CD1c-positive myeloid dendritic cell (primary cell): ENCODE measurements at regions not wholly inside any gene's neighbourhood (a gene's known extent, or its start where the extent isn't known, plus 50 kb on each side); places are given as distances from the start of the nearest gene placed in this dataset.

ENCODE experiments used
- DNase-seq: peaks from one replicate; pipeline ENCODE4 v3.0.0-alpha.2; 2016; ENCODE audit errors: extremely low spot score

DNA sequence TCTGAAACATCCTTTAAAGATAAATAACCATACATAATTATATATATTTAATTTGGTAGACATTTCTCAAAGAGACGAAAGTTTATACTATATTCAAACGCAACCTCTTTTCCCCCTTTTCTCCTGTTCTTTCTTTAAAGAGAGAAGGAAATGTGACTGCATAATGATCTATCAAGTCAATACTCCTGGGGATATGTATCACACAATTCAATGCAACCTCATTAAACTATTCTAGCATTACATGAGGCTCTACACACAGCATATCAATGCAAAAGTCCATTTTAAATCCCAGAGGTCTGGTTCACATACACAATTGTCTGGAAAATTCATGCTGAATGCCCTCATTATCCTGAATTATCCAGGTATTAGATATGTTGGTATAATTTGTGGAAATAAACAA lies 330.7 kb downstream of the LMX1A start:
- no peak for DNase-seq

DNA sequence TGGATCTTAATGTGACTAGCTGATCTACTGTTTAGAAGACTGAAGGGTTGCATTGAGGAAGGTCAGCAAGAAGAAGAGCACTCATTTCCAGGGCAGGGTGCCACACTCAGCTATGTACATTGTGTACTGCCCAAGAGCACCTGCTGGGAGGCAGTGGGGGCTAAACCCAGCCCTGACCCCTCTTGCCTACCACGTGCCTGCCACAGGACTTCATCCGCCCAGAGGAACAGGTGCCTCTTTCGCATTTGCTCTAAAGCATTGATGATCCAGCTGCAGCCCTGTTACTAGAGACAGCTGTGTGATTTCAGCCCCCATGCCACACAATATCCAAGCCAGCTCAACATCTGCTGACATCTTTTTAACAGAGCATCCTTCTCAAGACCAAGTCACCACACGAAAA lies 341.8 kb downstream of the LMX1A start:
- no peak for DNase-seq

DNA sequence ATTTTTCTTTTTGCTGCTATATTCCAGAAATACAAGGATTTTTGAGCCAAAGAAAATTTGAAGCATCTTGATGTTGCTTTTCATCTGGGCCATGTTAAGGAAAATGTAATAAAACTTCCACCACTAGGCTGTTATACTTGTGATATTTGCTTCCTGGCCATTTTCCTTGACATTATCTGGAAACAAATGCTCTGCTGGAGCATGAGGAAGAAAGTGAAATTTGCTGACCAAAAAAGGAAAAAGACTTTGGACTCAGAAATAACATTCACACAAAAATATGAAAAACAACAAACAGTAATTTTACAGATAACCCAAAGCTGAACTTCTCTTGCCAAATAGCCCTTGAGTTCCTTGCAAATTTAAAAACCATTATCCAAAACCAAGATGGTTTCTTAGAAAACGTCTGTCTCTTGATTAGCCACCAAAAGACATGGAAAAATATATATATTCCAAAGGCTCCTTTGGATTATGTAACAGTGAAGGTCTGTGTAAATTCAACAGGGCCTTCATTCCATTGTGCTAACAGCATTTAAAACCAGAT lies 344.5 kb downstream of the LMX1A start:
- no peak for DNase-seq

DNA sequence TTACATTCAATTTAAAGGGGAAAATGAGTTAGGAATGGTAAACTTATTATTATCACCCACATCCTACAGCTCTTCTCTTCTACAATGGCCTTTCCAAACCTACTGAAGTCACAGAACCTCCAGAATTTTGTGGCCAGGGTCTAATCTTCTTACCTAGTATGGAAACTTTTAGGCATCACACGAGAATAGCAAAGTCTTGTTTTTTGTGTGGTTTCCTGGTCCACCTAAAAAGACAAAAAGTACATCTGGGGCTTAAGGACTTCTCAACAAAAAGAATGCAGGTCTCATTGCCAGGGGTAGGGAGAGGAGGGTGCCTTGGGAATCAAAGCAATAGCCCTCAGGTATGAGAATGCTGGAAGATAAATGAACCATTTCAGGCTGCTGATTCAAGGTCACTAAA lies 345.3 kb downstream of the LMX1A start:
- no peak for DNase-seq

DNA sequence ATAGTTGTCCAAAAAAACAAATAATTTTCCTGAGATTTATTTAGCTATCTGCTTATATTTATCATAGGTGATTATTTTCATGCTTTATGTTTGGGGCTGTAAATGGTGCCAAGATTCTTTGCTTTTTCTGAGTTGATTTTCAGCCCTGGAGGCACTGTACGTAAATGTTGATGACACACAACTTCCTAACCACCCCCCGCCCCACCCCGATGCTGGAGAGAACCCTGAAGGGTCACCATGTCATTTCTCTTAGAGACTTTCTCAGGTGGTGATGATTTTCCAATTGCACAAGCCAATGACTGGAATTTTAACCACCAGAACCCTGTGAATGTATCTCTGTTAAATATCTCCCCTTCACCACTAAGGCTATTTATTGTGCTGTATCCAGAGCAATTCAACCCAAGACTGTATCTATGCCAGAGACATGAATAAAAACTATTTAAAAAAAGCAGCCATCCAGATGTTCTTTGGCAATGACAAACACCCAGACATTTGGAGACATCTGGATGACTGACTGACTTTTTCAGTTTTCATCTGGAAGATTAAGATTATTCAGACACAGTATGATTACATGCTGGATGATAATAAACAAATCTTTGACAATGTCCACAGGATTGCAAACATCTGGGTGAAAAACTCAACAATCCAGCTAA lies 346.0 kb downstream of the LMX1A start:
- no peak for DNase-seq

DNA sequence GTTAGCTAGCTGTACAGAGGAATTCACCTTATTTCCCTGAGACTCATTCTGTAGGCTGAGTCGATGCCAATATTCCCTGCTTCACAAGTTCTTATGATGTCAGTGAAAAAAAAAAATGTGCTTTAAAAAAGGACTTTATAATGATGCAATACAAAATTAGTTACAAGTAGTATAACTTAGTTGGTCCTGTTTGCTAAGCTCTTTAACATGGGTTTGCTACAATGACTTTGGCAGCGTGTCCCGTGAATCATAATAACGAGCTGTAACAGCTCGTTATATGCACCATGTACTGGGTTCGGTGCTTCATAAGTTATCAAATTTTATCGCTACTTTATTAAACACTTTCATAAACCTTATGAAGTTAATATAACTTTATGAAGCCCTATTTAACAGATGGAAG lies 349.7 kb downstream of the LMX1A start:
- no peak for DNase-seq

DNA sequence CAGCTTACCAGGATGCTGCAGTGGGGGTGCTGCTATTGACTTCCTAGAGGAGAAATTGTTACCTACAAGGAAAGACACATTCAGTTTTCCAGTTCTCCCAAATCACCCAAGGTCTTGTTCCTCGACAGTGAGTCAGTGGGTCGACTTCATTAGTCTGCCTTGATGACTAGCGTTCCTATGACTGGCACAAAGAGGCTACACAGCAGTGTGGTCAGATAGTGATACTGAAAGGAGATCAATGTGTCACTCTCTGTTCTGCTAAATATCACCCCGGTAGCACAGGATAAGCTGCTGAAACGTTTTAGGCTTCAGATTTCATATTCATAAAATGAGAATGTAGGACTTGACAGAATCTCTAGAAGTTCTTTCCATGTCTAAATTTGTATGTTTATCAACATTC lies 357.4 kb downstream of the LMX1A start:
- no peak for DNase-seq

DNA sequence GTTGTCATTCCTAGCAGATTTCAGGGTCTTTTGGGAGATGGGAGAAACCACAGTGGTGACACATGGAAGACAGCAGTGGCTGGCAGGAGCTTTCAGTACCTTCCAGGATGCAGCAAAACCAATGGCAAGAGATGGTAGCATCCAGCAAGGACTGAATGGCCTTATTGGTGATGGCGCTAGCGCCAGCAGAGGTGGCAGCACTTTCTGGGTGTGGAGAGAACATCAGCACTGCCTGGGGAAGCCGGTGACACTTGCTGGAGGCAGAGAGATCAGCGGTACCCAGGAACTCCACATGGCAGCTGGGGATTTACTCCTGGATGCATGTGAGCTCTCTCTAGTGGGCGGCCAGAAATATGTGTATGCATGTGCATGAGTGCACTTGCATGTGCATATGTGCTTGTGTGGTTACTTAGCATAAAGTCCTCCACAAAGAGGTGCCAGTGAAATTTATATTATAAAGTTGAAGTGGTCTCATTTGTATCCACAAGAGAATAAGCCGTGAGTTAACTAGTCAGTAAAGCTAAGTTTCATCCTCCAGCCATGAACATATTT lies 364.7 kb downstream of the LMX1A start:
- no peak for DNase-seq

DNA sequence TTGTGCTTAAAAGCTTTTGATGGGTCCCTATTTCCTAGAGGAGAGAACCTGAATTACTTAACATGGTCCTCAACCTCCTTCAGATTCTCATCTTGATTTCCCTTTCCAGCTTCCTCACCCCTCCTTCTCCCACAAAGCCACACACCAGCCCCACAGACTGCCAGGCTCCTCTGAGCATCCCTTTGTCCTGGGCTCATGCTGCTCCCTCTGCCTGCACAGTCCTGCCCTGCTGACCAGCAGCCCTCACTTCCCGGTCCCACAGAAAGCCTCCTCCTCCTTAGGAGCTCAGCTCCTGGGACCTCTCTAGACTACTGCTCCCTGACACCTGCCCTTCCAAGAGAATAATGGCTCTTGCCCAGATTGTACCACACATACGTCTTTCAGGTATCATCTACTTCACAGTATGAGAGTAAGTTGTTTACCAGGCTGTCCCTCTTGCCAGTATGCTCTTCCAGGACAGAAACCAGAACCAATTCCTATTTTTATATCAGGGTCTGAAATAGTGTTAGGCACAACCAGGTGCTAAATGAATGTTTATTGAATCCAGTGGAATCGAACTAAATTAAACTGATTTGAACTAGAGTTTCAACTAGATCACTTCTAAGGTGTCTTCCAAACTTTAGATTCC lies 373.4 kb downstream of the LMX1A start:
- DNase-seq = no peak

DNA sequence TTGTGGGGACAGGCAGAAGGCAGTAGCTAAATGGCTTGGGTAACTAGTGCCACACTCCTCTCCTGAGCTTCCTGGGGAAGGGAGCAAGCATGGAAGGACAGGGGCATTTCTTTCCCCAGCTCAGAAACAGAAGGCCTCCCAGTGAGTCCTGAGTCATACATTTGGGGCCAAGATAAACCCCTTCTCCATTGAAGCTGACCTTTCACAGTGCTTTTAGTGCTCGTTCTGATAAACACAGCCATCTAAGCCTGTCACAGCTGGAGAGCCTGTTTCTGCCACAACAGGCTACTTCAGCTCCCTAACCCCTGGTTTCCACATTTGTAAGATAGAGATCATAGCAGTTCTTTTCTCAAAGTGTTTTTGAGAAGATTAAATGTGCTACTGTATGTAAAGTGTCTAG lies 374.0 kb downstream of the LMX1A start:
- DNase-seq = no peak

DNA sequence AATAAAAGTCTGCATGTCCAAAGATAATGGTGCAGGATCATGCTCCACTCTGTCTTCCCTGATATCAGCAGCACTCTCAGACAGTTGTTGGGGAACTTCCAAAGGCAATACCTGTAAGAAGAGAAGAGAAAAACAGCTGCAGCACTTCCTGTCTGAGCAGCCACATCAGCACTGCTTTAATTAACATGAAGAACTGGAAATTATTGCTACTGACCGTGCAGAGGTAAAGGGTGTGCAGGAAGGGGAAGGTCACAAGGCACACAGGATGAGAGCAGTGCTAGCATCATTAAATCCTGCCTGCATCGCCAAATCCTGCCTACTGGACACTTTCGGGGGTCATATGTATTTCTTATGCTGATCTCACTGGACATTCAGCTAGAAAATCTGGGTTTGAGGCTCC lies 379.0 kb downstream of the LMX1A start:
- DNase-seq = no peak

DNA sequence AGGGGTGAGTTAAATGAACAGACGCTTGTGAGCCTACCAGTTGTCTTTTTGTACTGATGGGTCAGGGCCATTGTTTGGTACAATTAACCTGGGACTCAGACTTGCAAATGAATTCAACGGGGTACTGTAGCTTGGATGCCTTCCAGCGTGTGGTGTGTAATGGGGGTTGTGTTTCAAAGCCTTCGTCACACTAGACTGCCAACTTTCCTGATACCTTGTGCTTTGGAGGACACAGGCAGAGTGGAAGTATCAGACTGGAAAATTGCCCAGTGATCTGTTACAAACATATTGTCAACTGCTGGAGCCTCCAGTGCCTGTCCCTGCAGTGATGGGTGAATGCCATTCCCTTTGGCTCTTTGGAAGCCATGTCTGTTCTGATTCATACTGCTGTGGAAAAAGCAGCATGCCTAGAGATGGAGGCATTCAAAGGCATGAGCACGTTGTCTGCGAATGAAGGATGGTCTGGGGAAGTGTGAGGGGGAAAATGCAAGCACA lies 384.5 kb downstream of the LMX1A start:
- no peak for DNase-seq

DNA sequence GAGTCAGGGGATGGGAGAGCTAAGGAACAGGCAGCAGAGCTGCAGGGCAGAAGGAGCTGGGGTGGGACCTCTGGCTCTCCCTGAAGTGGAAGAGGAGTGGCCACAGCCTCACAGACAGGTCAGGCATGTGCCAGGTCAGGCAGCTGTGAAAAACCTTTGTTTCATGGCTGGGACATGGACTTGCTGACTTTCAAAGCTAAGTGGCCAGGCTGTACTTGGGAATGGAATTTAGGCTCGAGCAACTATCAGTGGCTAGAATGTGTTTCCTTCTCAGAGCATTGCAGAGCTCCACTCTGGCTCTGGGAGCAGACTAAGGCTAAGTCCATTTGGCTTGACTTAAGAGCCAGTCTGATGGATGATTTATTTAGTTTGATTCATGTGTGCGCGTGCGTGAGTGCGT lies 385.1 kb downstream of the LMX1A start:
- DNase-seq = no peak

DNA sequence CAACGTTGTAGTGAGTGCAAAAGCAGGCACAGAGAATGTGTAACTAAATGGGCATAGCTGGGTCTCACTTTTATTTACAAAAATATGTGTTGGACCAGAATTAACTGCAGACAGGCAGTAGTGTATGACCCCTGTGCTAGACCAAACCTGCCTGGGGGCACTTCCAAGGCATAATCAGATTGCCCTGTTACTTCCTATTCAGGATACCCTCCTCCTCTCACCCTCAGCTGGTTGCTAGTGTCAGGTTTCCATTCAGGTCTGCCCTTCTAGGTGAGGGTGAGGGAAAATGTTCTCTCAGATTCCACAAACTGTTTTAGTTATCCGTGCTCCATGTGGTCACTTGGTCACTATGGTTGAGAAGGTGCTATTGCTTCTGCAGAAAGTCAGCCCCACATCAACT lies 387.3 kb downstream of the LMX1A start:
- DNase-seq = no peak

DNA sequence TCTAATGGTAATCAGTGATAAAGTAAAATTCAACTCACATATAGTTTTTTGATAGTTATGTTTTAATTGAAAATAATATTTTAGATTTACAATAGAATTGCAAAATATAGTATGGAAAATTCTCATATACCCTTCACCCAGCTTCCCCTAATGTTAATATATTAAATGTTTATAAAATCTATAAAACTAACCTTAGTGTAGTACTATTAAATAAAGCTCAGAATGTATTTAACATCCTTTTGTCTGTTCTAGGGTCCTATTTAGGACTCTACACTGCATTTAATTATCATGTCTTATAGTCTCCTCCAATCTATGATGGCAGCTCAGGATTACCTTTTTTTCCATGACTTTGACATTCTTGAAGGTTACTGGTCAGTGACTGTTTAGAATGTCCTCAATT lies 389.2 kb downstream of the LMX1A start:
- DNase-seq = no peak

DNA sequence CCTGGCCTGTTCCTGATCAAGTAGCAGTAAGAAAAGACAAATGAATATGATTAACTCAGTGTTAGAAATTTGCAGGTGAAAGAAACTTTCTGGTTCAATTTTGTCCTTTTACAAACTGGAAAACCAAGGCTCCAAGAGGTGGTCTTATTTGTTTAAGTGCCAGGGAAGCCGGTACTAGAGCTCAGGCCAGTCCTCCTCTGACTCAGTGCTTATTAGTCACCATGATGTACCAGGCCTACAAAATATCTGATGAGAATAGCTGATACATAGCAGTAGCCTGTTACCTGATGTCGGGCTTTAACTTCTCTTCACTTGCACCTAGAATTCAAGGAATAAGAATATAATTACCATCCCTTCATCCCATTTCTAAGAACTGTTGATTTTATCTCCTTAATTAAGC lies 394.8 kb downstream of the LMX1A start:
- DNase-seq = no peak

DNA sequence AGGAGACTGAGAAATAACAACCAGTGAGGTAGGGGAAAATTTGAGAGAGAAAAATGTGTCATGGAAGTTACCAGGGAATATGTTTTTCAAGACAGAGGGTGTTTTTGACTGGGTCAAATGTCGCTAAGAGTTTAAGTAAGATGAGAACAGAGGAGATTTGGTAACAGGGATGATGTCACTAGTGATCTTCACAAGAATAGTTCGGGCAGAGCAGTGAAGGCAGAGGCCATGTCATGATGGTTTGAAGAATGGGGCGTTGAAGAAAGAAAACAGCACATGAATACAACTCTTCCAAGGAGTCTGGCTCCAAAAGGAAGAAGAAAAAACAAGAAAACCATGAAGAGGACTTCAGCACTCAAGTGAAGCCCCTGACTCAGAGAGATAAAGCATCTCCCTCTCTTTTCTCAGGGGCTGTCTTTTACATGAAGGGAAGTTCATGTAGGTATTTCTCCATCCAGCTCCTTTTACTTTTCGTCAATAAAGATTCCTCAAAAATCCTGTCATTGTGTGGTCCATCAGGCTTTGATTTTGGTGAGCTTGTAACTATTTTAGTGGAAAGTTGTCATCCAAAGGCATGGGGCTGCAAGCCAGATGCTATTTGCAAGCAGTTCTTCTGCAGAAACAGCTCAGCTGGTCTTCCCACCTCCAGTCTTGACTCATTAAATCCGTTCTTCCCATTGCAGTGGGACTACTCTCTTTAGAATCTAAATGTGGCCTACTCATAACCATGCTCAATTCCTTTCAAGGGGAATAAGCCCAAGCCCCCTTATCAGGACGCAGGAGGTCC lies 397.3 kb downstream of the LMX1A start:
- DNase-seq = no peak

DNA sequence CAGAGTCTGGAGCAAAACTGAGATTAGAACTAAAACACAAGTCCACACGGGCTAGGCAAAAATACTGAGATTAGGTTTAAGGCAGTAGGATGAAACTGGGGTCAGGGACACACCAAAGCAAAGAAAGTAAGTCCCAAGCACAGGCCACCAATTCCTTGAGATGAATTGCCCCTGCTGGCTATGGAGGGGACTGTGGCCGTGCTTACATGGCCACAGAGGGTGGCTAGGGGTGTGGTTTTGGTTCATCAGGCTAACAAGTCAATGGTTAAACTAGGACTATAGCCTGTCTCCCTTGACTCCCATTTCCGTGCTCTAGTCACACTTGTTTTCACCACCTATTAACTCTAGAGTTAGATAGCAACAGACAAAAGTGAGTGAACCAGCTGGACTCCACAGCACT lies 394.8 kb downstream of the PBX1 start:
- DNase-seq = no peak

DNA sequence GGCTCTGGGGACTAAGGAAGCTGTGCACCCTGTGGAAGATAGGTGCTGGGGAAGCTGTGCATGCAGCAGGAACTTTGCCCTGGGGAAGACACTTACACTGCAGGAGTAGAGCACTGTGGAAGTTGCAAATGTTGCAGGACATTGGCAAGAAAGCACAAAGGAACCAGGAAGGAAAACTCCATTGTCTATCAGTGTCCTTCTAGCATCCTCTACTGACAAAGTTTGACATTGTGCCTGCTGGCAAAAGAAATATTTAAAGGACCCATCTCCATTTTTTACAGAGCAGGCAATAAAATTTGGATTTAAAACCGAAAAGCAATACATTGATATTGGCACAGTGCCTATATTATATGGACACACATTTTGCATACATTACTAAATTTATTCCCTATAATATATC lies 394.1 kb downstream of the PBX1 start:
- no peak for DNase-seq

DNA sequence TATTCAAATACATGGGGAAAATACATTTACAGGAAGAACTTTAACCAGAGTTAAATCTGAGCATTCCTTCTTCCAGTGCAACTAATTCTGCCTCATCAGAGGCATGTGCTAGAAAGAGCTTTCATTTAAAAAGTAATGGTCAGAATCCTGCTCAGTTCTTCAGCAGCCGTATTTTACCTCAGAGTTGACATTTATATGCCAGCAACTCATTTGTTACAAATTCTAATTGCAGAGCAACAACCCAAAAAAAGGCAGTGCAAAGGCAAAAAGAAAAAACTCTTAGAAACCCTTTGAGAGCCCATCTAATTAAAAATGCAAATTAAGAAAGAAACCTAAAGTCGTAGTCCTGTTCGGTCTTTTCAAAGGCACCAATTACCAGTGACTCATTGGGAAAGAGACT lies 392.5 kb downstream of the PBX1 start:
- DNase-seq = no peak

DNA sequence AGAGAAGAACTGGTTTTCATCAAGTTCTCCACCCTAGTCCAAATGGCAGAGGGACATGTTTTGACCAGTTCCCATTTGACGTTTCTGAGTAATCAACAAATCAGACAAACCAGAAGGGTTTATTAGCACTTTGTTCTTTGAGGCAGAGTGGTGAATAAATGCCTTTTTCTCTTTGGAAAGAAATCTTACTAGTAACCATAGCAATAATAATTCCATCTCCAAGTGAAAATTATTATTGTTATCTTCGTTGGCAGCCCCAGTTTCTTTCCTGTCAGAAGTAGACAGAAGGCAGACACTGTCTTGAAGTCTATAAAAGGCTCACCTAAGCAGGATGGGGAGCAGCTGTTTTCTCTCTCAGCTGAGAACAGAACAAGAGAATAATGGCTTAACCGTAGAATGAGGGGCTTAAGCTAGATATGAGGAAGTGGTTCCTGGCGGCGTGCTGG lies 391.6 kb downstream of the PBX1 start:
- no peak for DNase-seq

DNA sequence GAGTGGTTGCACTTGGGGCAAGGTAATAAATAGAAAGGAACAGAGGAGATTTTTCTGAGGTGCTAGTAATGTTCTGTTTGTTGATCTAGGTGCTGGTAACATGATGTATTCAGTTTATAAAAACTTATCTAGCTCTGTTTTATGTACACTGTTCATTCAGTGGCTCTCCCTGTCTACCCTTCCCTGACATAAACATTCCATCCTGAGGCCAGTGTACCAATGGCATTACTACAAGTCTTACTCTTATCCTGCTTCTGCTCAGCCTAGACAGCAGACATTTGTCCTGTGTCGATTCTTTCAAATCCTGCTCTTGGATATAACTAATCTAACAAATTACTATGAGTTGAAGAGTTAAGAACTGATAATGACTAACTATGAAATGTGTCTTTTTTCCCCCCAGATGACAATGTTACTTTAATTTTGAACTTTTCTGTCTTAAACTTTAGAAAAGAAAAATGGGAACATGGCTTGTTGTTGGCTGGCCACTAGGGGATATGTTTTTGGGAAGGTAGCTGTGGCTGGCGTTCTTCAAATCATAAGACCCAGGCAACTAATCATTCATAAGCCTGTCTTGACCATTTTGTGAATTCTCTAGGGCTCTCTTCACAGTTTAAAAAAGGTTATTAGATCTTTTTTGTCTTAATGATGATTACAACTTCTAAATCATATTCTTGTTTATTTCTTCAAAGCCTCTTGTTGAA lies 390.9 kb downstream of the PBX1 start:
- no peak for DNase-seq
